HCT116 (cell line): ENCODE measurements at regions not wholly inside any gene's neighbourhood (a gene's known extent, or its start where the extent isn't known, plus 50 kb on each side); places are given as distances from the start of the nearest gene placed in this dataset.

Experiments used
- CBX3 ChIP-seq: IDR thresholded peaks from 2 replicates; pipeline ENCODE4 v1.6.1; 2012; ENCODE audit warnings: low read depth
- CTCF ChIP-seq, 3 experiments: fragments of 200-600 bp in 1 of 3; sonication (generic) in 1 of 3; IDR thresholded peaks in 2 of 3; conservative IDR thresholded peaks in 1 of 3; 2 replicates each; pipeline ENCODE4 v1.5.1; 2012 to 2017; ENCODE audit warnings: low read depth in 2 of 3, low read length in 2 of 3, antibody characterized with exemption in 1 of 3, borderline replicate concordance in 1 of 3, control low read depth in 1 of 3, mild to moderate bottlenecking in 1 of 3, mixed read lengths in 1 of 3, mixed run types in 1 of 3, moderate library complexity in 1 of 3; ENCODE audit not compliant: insufficient read depth in 1 of 3
- EZH2 ChIP-seq: fragments of 200-600 bp; sonication (generic); IDR thresholded peaks from 2 replicates; pipeline ENCODE4 v1.6.1; 2017; ENCODE audit warnings: antibody characterized with exemption, mixed run types
- MAX ChIP-seq: IDR thresholded peaks from 2 replicates; pipeline ENCODE4 v1.6.1; 2012
- POLR2A ChIP-seq: IDR thresholded peaks from 2 replicates; pipeline ENCODE4 v1.7.0; 2011; ENCODE audit warnings: borderline replicate concordance; ENCODE audit not compliant: insufficient read depth, insufficient read length; ENCODE audit errors: extremely low read depth
- RAD21 ChIP-seq: IDR thresholded peaks from 2 replicates; pipeline ENCODE4 v1.6.1; 2012; ENCODE audit warnings: low read depth, mild to moderate bottlenecking
- SIN3A ChIP-seq: IDR thresholded peaks from 2 replicates; pipeline ENCODE4 v1.6.1; 2012; ENCODE audit warnings: low read depth
- SRF ChIP-seq: IDR thresholded peaks from 2 replicates; pipeline ENCODE4 v1.6.1; 2012; ENCODE audit warnings: low read depth
- YY1 ChIP-seq: IDR thresholded peaks from 2 replicates; pipeline ENCODE4 v1.6.1; 2011; ENCODE audit warnings: low read length, low read depth, moderate library complexity, mild to moderate bottlenecking; ENCODE audit not compliant: insufficient replicate concordance; ENCODE audit errors: extremely low read depth
- ZFX ChIP-seq: fragments of 450-650 bp; IDR thresholded peaks from 2 replicates; pipeline ENCODE4 v1.6.1; 2017
- ZNF274 ChIP-seq: fragments of 200-500 bp; sonication (Bioruptor generic); IDR thresholded peaks from 2 replicates; pipeline ENCODE4 v1.6.1; 2014; ENCODE audit warnings: mild to moderate bottlenecking, low read depth, low read length, inconsistent platforms

GRCh38 chr5:61949679-61950435 is 356.1 kb upstream of the KIF2A start:
- TF ChIP-seq CTCF (IDR thresholded peaks at IDR 0.05 in 2 of 3, conservative IDR thresholded peaks at IDR 0.05 in 1 of 3; ENCODE audit: borderline replicate concordance in 1 of 3, insufficient read depth in 1 of 3, low read depth in 2 of 3, low read length in 2 of 3) (no peak), MAX (no peak), YY1 (no peak), SRF (no peak), RAD21 (no peak), EZH2 (no peak), POLR2A (no peak), SIN3A (no peak), CBX3 (no peak), ZFX (no peak), ZNF274 (no peak)
